D341Med (cell line): ENCODE measurements at regions not wholly inside any gene's neighbourhood (a gene's known extent, or its start where the extent isn't known, plus 50 kb on each side); places are given as distances from the start of the nearest gene placed in this dataset.

Experiments
- DNase-seq: peaks from one replicate; pipeline ENCODE4 v3.0.0; 2012; ENCODE audit warnings: low spot score

- DNase-seq: no peak
Observed at GRCh38 chr11:79896258-79896657, 455.4 kb upstream of the TENM4 start.

DNA sequence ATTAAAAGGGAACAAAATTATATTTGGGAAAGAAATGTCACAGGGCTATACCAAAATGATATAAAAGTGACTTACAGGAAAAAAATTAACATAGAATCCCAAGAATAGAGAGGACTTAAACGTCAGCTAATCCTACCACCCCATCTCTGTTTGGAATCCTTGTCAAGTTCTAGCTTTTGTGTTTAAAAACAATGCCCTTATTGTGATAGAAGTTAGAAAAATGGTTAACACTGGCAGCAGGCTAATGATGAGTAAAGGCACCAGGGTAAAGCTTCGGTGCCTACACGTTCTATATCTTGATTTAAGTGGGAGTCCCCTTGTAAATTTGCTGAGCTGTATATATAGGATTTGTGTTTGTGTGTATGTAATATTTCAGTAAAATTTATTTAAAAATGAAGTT lies 453.3 kb upstream of the TENM4 start:
- no peak for DNase-seq

DNA sequence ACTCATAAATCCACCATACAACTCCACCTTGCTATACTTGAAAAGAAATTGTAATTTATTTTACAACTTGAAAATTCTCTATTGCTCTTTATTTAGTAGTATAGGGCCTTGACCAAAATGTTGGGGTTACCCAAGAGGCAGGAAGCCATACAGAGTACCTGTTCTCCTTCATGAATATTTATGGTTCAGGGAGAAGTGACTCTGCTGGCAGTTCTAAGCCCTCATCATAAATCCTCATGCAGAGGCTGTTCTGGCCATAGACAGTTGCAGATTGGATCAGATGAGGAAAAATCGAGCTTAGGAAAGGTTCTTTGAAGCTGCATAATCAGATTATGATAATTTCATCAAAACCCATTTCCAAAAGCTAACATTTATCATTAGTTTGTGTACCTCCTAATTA lies 449.4 kb upstream of the TENM4 start:
- no peak for DNase-seq

DNA sequence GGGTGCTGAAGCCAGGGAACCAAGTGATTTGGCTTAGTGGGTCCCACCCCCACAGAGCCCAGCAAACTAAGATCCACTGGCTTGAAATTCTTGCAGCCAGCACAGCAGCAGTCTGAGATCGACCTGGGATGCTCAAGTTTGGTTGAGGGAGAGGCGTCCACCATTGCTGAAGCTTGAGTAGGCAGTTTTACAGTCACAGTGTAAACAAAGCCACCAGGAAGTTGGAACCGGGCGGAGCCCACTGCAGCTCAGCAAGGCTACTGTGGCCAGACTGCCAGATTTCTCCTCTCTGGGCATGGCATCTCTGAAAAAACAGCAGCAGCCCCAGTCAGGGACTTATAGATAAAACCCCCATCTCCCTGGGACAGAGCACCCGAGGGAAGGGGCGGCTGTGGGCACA lies 424.1 kb upstream of the TENM4 start:
- no peak for DNase-seq

GRCh38 chr11:79860336-79860735 lies 419.5 kb upstream of the TENM4 start:
- DNase-seq: no peak

DNA sequence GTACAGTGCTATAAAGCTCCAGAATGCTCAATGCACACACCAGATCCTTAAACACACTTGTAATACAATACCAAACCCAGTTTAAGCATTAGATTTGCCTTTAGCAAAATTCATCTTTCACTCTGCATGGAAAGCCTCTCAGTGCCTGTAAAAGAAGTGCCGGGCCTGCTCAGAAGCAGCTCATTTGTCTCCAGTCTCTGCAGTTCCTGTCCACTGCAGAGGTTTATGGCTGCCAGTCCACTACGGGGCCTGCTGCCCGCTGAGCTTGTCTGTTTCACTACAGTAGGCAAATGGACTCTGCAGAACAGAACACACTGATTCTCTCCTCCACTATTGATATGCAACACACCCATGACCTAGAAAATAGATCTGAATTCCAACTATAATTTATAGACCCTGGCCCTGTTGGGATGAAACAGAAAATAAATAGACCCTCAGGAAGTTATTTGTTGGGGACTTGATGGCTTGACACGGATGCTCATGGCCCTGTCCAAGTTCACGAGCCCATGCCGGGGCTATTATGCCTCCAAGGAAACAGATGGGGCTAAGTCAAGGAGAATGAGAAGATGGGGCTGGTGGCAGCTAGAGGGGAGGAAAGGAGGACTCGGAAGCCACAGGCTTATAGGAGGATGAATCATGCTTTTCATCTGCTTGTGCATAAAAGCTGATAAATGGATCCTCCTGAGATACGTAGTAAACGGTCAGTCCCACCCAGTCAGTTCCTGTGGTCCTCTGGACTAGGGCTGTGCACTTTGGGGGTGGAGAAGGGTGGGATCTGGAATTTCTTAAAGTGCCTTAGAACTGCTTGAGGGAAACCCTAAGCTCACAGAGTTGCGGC lies 416.8 kb upstream of the TENM4 start:
- DNase-seq: no peak

- DNase-seq: no peak
Observed at GRCh38 chr11:79852176-79852575, 411.3 kb upstream of the TENM4 start.

DNA sequence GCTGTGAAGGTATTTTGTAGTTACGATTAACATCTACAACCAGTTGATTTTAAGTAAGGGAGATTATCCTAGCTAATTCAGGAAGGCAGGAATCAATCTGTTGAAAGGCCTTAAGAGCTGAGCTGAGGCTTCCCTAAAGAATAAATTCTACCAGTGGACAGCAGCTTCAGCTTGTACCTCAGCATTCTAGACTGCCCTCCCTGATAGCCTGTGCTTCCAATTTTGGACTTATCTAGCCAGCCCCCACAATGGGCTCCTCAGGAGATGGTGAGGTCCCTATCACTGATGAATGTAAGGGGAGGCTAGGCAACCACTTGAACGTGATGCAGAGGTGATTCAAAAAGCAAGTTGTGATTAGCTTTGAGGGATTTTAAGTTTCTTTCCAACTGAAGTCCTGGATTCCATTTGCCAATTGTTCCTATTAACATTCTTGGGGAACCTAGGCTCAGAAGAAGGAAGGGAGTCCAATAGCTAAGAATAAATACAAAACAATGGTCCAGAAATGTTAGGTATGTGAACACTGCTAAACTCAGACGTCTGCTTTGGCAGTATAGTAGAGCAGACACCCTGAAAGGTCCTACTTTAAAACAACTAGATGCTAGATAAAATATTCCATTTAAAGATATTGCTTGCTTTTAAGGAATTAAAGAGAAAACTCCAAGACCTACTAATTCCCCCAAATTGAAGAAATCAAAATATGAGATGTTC lies 404.3 kb upstream of the TENM4 start:
- no peak for DNase-seq

- DNase-seq: no peak
Observed at GRCh38 chr11:79834015-79834414, 393.2 kb upstream of the TENM4 start.

DNA sequence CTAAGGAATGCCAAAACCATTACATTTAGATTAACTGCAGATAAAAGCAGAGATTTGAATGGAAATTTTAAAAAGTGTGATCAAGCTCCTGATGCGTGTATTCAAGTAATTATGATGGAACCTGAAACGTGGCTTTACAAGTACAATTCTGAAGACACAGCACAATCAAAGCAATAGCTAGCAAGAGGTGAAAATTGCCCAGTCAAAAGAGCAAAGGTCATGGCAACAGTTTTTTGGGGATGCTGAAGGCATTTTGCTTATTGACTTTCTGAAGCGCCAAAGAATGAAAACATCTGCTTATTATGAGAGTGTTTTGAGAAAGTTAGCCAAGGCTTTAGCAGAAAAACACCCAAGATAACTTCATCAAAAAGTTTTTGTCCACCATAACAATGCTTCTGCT lies 389.6 kb upstream of the TENM4 start:
- DNase-seq: no peak

DNA sequence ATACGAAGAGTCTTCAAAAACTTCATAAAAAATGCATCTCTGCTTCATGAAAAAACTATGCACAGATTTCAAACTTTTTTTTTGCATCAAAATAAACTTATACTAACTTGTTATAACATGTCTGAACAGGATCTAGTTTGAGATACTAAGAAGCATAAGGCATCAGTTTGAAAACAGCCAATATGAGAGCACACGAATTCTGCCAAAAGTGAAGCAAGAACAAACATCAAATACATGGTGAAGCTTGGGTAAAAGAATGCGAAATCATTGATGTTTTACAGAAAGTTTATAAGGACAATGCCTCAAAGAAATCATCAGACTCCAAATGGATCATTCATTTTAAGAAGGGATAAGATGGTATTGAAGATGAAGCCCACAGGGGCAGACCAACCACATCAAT lies 389.1 kb upstream of the TENM4 start:
- DNase-seq: no peak

- DNase-seq: no peak
Observed at GRCh38 chr11:79822766-79823165, 381.9 kb upstream of the TENM4 start.

DNA sequence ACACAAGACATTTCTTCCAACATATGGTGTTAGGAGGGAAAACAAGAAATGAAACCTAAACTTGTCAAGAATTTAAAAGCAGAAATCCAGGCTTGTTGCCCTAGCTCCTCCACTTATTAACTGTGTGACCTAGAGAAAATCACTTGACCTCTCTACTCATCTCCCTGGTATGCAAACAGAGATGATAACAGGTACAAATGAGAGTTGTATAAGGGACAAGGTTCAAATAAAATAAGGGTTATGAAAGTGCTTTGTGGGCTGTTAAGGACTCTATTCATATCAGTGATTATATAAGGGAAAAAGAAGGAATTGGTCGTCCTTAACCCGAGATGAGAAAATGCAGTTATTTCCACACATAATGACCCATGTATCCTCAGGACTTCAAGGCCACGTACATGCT lies 372.7 kb upstream of the TENM4 start:
- no peak for DNase-seq

DNA sequence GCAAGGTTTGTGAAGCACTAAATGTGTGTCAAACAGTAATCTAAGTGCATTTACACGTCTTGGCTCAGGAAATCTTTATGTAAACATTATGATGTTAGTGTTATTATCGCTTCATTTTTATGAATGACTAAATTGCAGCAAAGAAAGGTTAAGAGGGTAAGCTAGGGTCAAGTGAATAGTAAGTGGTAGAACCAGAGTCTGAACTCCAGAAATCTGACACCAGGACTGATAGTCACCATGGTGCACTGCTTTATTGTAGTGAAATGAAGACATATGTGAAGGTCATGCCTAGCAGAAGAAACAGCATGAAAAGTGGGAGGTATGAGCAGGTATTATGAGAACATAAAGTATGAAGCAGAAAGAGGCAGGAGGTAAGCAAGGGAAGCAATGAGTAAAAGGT lies 368.7 kb upstream of the TENM4 start:
- no peak for DNase-seq

GRCh38 chr11:79807506-79807905 lies 366.7 kb upstream of the TENM4 start:
- DNase-seq: no peak

DNA sequence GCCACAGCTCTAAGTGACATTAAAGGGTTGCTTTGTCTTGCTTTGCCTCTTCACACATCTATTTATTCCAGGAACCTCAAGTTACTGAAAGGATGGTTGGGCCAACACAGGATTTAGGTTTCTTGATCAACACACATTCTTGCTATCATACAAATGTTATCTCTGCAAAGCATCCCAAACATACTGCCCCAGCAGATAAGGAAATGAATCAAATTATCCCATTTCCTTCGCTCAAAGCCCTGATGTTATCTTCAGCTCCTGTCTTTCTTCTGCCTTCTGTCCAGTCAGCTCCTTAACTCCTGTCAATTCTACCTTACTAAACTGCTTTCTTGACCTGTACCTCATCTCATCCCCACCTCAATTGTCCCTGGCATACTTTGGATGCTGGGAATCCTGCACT lies 355.9 kb upstream of the TENM4 start:
- DNase-seq: no peak

- DNase-seq: no peak
Observed at GRCh38 chr11:79794484-79795393, 353.9 kb upstream of the TENM4 start.

GRCh38 chr11:79794057-79794456 lies 353.2 kb upstream of the TENM4 start:
- no peak for DNase-seq

- DNase-seq: no peak
Observed at GRCh38 chr11:79786961-79787360, 346.1 kb upstream of the TENM4 start.

DNA sequence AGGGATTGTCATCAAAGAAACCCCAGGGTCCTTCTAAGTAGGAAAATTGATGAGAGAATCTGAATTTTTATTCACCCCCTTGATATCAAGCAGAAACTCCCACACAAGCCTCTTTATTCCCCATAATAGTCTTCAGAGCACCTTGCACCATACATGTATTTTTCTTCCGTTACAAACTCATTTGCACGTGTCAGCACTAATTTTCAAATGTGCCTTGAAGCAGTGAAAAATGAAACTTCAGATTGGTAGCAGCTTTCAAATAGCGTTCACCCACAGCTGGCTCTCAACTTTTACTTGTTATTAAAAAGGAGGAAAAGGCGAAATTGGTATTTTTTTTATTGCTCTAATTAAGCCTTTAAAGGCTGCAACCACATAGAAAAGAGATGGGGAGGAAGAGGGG lies 343.0 kb upstream of the TENM4 start:
- DNase-seq: no peak

DNA sequence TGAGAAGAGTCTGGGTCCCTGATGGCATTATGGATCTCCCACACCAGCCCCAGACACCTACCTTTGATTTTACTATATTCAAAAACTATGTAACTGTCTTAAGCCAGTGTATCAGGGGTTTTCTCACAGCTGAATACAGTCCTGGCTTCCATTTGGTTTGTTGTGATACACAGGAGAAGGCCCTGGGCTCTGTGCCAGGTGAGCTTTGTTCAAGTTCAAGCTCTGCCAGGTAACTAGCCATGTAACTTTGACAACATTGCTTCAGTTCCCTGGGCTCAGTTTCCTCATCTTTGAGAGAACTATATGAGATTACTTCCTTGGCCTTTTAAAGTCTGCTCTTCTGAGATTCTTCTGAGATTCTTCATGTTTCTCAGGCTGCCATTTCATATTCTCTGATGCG lies 327.5 kb upstream of the TENM4 start:
- no peak for DNase-seq

GRCh38 chr11:79762279-79762921 lies 321.6 kb upstream of the TENM4 start:
- DNase-seq: no peak
